Heart left ventricle (tissue), 16 donors: ENCODE measurements at regions not wholly inside any gene's neighbourhood (a gene's known extent, or its start where the extent isn't known, plus 50 kb on each side); places are given as distances from the start of the nearest gene placed in this dataset.

Experiments used
- ATAC-seq, 4 donors: fragments of 200-7000 bp; cut with Tn5 transposase; one replicate each; pipeline ENCODE4 v1.9.1; 2020 to 2022; ENCODE audit warnings: moderate library complexity in 4 of 4, mild to moderate bottlenecking in 3 of 4, moderate number of reproducible peaks in 1 of 4
- DNase-seq, 5 donors: peaks; one replicate each; pipeline ENCODE4 v3.0.0-alpha.2; 2020
- H3K27ac ChIP-seq, 12 donors: fragments of 200-600 bp; sonication (generic) in 4 of 12; one replicate each; pipeline versions ENCODE4 v1.5.0 to v1.8.0; 2016 to 2022; ENCODE audit warnings: mild to moderate bottlenecking in 2 of 12
- H3K27me3 ChIP-seq, 9 donors: fragments of 200-600 bp; sonication (generic) in 2 of 9; one replicate each; pipeline versions ENCODE4 v1.5.1 to v1.8.0; 2016 to 2022; ENCODE audit warnings: mild to moderate bottlenecking in 3 of 9
- H3K36me3 ChIP-seq, 9 donors: fragments of 200-600 bp; sonication (generic) in 2 of 9; one replicate each; pipeline versions ENCODE4 v1.5.0 to v1.8.0; 2018 to 2022; ENCODE audit warnings: mild to moderate bottlenecking in 2 of 9
- H3K4me1 ChIP-seq, 12 donors: fragments of 200-600 bp; sonication (generic) in 4 of 12; one replicate each; pipeline versions ENCODE4 v1.5.0 to v1.8.0; 2016 to 2022; ENCODE audit warnings: mild to moderate bottlenecking in 3 of 12
- H3K4me3 ChIP-seq, 12 donors: fragments of 200-600 bp; sonication (generic) in 4 of 12; one replicate each; pipeline versions ENCODE4 v1.5.0 to v1.8.0; 2017 to 2022; ENCODE audit warnings: mild to moderate bottlenecking in 9 of 12, moderate library complexity in 4 of 12
- H3K9me3 ChIP-seq, 12 donors: fragments of 200-600 bp; sonication (generic) in 4 of 12; one replicate each; pipeline versions ENCODE4 v1.5.0 to v1.8.0; 2016 to 2022; ENCODE audit warnings: mild to moderate bottlenecking in 1 of 12
- POLR2A ChIP-seq, 2 donors: fragments of 450-650 bp; IDR thresholded peaks; one replicate each; pipeline ENCODE4 v1.6.1; 2017; ENCODE audit warnings: antibody characterized with exemption in 2 of 2, mild to moderate bottlenecking in 2 of 2, moderate library complexity in 2 of 2
- WGBS, 4 donors: extraction: QIAGEN DNeasy Blood & Tissue Kit in 2 of 4; methylation state at CpG; one replicate each; pipeline versions ENCODE4 v1.1.5 to v1.1.7; 2013 to 2018; 5-methylcytosine and 5-hydroxymethylcytosine counted together
- intact Hi-C, 10 donors: fragments of 100-400 bp; cut with DNase I; formaldehyde crosslinking; loops; one replicate each; pipeline versions ENCODE4 v1.11.1 to v1.14.2; 2022
- TF ChIP-seq, protein P1 (sequence below), 12 donors: fragments of 200-600 bp; sonication (generic) in 4 of 12; IDR thresholded peaks; one replicate each; pipeline versions ENCODE4 v1.5.0 to v1.8.0; 2018 to 2022; ENCODE audit warnings: antibody characterized with exemption in 12 of 12, mild to moderate bottlenecking in 5 of 12
- donor health status: ischemic (EF 13 %, LVEDD 7.1; RV severe dilation, severe dysfunction).
- donor health status: healthy with polysubstance abuse.
- donor health status: DM: no; HTN: yes; CAD: no.
- donor health status: DM: no; HTN: no; CAD: no.
- donor health status: ischemic (EF 25% LVEDD 6.9; RV normal size, moderate dysfunction).
- donor health status: ischemic (EF 25% LVEDD 5.7; RV mildly dilated, moderate dysfunction).
- donor health status: healthy.
- donor health status: DM: yes; HTN: yes; CAD: no.
- donor health status: ischemic (EF 35%, LVEDD 5.7; RV mildly dilated, moderate dysfunction).
- donor health status: nonischemic (EF 11% LVEDD 7.7; RV severe dilation, severe dysfunction).
- donor health status: DM: yes; HTN: yes; CAD: no.
- donor health status: PGD.
- donor health status: ischemic (EF 29% LVEDD 5.4; RV normal size, mild dysfunction).
- donor health status: nonischemic (EF 23%, LVEDD 6.1; RV moderate dilation, normal function).

GRCh38 chr11:64443001-64443400 lies 84.0 kb downstream of the RPS6KA4 start:
- no peak for DNase-seq

DNA sequence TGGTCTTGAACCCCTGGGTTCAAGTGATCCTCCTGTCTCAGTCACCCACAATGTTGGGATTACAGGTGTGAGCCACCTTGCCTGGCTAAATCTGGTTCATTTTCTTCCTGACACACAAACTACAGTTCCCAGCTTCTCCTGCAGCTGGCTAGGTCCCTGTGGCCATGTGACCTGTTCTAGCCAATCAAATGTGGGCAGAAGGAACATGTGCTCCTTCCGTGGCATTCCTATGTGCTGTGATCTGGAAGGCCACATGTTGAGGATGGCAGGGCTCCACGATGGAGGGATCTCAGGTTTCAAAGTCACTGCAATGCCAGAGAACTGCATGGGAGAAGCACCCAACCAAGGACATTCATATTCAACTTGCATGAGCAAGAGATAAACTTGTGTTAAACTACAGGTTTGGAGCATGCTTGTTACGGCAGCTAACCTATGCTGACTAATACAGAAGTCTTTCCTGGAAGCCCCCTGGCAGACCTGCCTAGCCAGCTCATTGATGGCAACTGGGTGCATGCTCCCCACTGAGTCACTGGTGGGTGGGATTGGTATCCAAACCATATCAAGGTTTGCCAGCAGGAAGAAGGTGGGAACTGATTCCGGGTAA lies 86.0 kb downstream of the RPS6KA4 start:
- Histone ChIP-seq H3K9me3 (no peaks in the 10 kb centered on the region), H3K4me1 (peaks cover 0 to 37% (median 14%) of the 10 kb centered on the region in 12 donors), H3K36me3 (no peaks in the 10 kb centered on the region), H3K27me3 (peaks cover 0 to 20% (median 2%) of the 10 kb centered on the region in 9 donors), H3K4me3 (no peak overlapping the region), H3K27ac (no peak overlapping the region)
- DNase-seq (no peak), ATAC-seq (no peak)
- WGBS, 4 donors, result 58 to 77% (median 67%) methylated on average over 4 of the region's 4 CpGs
- TF ChIP-seq, protein P1, sequence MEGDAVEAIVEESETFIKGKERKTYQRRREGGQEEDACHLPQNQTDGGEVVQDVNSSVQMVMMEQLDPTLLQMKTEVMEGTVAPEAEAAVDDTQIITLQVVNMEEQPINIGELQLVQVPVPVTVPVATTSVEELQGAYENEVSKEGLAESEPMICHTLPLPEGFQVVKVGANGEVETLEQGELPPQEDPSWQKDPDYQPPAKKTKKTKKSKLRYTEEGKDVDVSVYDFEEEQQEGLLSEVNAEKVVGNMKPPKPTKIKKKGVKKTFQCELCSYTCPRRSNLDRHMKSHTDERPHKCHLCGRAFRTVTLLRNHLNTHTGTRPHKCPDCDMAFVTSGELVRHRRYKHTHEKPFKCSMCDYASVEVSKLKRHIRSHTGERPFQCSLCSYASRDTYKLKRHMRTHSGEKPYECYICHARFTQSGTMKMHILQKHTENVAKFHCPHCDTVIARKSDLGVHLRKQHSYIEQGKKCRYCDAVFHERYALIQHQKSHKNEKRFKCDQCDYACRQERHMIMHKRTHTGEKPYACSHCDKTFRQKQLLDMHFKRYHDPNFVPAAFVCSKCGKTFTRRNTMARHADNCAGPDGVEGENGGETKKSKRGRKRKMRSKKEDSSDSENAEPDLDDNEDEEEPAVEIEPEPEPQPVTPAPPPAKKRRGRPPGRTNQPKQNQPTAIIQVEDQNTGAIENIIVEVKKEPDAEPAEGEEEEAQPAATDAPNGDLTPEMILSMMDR (IDR thresholded peaks at IDR 0.05), result no peak
- TF ChIP-seq POLR2A (IDR thresholded peaks at IDR 0.05), result no peak
- intact Hi-C loops, result loop anchor here in 8 of 10 donors (5.0 to 10.0 kb wide), 3 partner anchors 207 to 280 kb away; partner anchors contain the start of gene NRXN2 (in 2 of the 8)

More at GRCh38 chr11:64443001-64443400, 84.0 kb downstream of the RPS6KA4 start:
- WGBS, 4 donors, result 78 to 84% (median 81%) methylated on average over 5 of the region's 5 CpGs
- no peaks in the 10 kb centered on the region for H3K36me3 ChIP-seq
- no peak for ATAC-seq
- H3K4me3 ChIP-seq, result no peak overlapping the region
- H3K27me3 ChIP-seq, result peaks cover 0 to 31% (median 11%) of the 10 kb centered on the region in 9 donors
- no peak overlapping the region for H3K27ac ChIP-seq
- peaks cover 0 to 17% (median 0%) of the 10 kb centered on the region in 12 donors for H3K4me1 ChIP-seq
- intact Hi-C loops, result loop anchor here in 4 of 10 donors (5.0 to 10.0 kb wide), 2 partner anchors 214 to 282 kb away; partner anchors contain the start of gene NRXN2 (in 2 of the 4)
- TF ChIP-seq POLR2A (IDR thresholded peaks at IDR 0.05), result no peak
- TF ChIP-seq, protein P1 (IDR thresholded peaks at IDR 0.05), result no peak
- no peaks in the 10 kb centered on the region for H3K9me3 ChIP-seq

- ATAC-seq (no peak), DNase-seq (no peak)
- H3K27me3 ChIP-seq, result peaks cover 0 to 21% (median 2%) of the 10 kb centered on the region in 9 donors
- intact Hi-C loops, result loop anchor here in 6 of 10 donors (5.0 to 10.0 kb wide), 2 partner anchors 207 to 279 kb away; partner anchors contain the start of gene NRXN2 (in 2 of the 6)
- no peak overlapping the region for H3K27ac ChIP-seq
- 87 to 91% (median 88%) methylated on average over 4 of the region's 4 CpGs for WGBS, 4 donors
- TF ChIP-seq, protein P1 (IDR thresholded peaks at IDR 0.05), result no peak
- H3K4me1 ChIP-seq, result peaks cover 0 to 37% (median 14%) of the 10 kb centered on the region in 12 donors
- no peaks in the 10 kb centered on the region for H3K36me3 ChIP-seq
- no peaks in the 10 kb centered on the region for H3K9me3 ChIP-seq
- no peak overlapping the region for H3K4me3 ChIP-seq
These were observed 86.7 kb downstream of the RPS6KA4 start for GRCh38 chr11:64445651-64446050.

DNA sequence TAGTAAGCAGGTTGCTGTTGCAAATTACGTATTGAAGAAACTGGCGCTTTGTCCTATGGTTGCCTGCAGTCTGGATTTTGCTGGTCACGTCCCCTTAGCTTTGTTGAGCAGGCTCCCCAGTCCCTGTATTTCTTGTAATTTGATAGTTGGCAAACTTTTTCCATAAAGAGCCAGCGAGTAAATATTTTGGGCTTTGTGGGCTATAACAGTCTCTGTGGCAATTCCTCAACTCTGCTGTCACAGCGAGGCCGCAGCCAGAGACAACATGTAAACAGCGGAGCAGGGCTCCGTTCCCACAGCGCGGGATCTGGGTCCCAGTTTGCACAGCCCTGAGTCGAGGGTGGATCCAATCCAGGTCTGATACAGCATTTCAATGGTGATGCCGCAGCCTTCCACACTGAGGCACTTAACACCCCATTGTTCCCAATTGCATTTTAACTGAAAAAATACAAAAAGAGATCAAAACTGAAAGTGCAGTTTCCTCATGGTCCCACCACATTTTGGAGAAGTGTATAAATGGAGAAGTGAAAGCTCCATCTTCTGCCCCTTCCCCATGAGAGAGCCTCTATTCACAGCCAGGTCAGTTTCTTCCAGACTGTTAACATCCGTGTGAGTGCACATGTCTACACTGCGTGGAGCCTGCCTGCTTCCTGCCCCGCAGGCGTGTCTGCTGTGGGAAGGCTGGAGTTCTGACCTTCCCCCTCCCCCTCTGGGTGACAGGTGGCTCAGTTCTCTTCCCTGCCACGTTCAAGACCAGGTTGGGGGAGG lies 89.1 kb downstream of the RPS6KA4 start:
- intact Hi-C loops, result loop anchor here in 8 of 10 donors (2.0 to 10.0 kb wide), 3 partner anchors 204 to 277 kb away; partner anchors contain the start of gene NRXN2 (in 2 of the 8)
- H3K27ac ChIP-seq, result peak overlapping the region in 5 of 12 donors; percentile 12 to 92 (median 32)
- H3K36me3 ChIP-seq, result no peaks in the 10 kb centered on the region
- H3K4me3 ChIP-seq, result peak overlapping the region in 8 of 12 donors; percentile 24 to 51 (median 40)
- H3K9me3 ChIP-seq, result no peaks in the 10 kb centered on the region
- DNase-seq, result peak in 3 of 5 donors; percentile 33 to 58 (median 36)
- TF ChIP-seq POLR2A (IDR thresholded peaks at IDR 0.05), result no peak
- TF ChIP-seq, protein P1 (IDR thresholded peaks at IDR 0.05), result no peak
- WGBS, 4 donors, result 28 to 39% (median 36%) methylated on average over 17 of the region's 17 CpGs
- peaks cover 0 to 29% (median 14%) of the 10 kb centered on the region in 12 donors for H3K4me1 ChIP-seq
- peaks cover 0 to 21% (median 0%) of the 10 kb centered on the region in 9 donors for H3K27me3 ChIP-seq
- peak; percentile 30 to 71 (median 54) for ATAC-seq
